IPS DF 6.9 (cell line): ENCODE measurements at regions not wholly inside any gene's neighbourhood (a gene's known extent, or its start where the extent isn't known, plus 50 kb on each side); places are given as distances from the start of the nearest gene placed in this dataset.

ENCODE experiments used
- DNase-seq: peaks from one replicate; pipeline ENCODE4 v3.0.0-alpha.2; 2013; ENCODE audit warnings: low read depth, low spot score
- H3K27ac ChIP-seq: one replicate; pipeline ENCODE4 v1.5.1; 2013; ENCODE audit warnings: low read length, control low read depth
- H3K27me3 ChIP-seq: 2 replicates; pipeline ENCODE4 v1.6.1; 2013; ENCODE audit warnings: mild to moderate bottlenecking, low read length; ENCODE audit not compliant: control insufficient read depth, insufficient read depth
- H3K36me3 ChIP-seq: 2 replicates; pipeline ENCODE4 v1.6.1; 2013; ENCODE audit warnings: low read length; ENCODE audit not compliant: control insufficient read depth, insufficient read depth
- H3K4me1 ChIP-seq: 2 replicates; pipeline ENCODE4 v1.6.1; 2013; ENCODE audit warnings: low read length; ENCODE audit not compliant: control insufficient read depth, insufficient read depth
- H3K4me3 ChIP-seq: 2 replicates; pipeline ENCODE4 v1.5.1; 2013; ENCODE audit warnings: mild to moderate bottlenecking, low read length
- H3K9me3 ChIP-seq: 2 replicates; pipeline ENCODE4 v1.6.1; 2013; ENCODE audit warnings: low read length, inconsistent platforms; ENCODE audit not compliant: control insufficient read depth, insufficient read depth
- WGBS: extraction: QIAGEN DNeasy Blood & Tissue Kit; methylation state at CpG from one replicate; pipeline ENCODE4 v1.1.7; 2013; ENCODE audit warnings: mixed read lengths, missing lambda C conversion rate; ENCODE audit not compliant: insufficient read length, insufficient coverage; 5-methylcytosine and 5-hydroxymethylcytosine counted together

DNA sequence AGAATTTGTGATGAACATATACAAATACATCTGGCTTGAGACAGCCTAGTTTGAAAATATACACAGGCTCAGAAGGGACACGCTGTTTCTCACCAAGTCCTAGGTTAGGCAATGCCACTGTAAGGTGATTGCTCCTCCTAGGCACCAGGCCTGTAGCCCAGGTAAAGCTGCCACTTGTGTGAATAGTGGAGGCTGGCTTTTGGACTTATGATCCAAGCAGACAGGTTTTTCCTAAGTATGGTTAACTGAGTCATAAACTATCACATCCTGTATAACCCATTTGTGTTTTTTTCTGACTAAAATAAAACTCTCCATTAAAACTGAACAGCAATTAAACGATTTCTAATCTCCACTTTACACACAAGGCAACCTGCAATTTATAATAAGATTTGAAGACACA is 81.0 kb downstream of the SEMA4F start:
- Histone ChIP-seq H3K9me3 (no peaks in the 10 kb centered on the region), H3K27ac (no peak overlapping the region), H3K27me3 (no peaks in the 10 kb centered on the region), H3K4me3 (no peak overlapping the region), H3K4me1 (peaks cover 4% of the 10 kb centered on the region), H3K36me3 (no peaks in the 10 kb centered on the region)
- no peak for DNase-seq
- 100% methylated on average over 1 of the region's 2 CpGs for WGBS

DNA sequence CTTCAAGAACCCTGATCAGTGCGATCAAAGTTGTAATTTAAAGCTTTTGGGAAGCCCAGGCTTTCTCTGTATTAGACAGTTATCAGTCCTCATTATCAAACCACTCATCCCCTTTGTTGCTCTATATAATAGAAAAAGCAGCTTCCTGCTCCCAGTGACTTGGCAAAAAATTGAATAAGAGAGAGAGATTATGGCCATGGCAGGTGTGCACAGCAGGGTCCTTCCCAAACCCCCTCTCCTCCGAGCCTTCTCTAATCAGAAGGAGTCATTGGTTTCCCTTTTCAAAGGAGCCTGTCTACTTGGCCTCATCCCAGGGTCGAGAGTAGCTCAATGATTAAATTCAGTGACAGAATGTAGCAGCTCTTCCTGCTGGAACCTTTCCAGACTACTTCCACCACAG is 81.5 kb downstream of the SEMA4F start:
- peaks cover 4% of the 10 kb centered on the region for H3K4me1 ChIP-seq
- H3K36me3 ChIP-seq, result no peaks in the 10 kb centered on the region
- no peaks in the 10 kb centered on the region for H3K9me3 ChIP-seq
- H3K27me3 ChIP-seq, result no peaks in the 10 kb centered on the region
- no peak for DNase-seq
- no CpG with 5 or more reads among the region's 3 CpGs for WGBS
- H3K27ac ChIP-seq, result no peak overlapping the region
- H3K4me3 ChIP-seq, result no peak overlapping the region

DNA sequence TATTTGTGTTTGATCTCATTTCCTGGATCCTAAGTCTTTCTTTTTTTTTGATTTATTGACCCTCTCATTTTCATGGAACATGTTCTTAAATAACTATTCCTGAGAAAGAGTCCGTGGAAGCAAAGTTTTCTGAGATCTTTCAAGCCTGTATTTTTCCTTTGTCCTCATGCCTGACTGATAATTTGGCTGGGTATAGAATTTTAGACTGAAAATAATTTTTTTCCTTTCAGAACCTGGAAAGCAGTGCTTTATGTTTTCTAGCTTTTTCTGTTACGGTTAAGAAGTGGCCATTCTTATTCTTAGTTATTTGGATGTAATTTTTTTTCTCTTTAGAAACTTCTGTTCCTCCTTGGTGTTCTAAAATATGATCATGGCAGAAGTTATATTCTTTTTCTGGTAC is 82.5 kb downstream of the SEMA4F start:
- no peaks in the 10 kb centered on the region for H3K9me3 ChIP-seq
- DNase-seq, result no peak
- H3K36me3 ChIP-seq, result no peaks in the 10 kb centered on the region
- H3K27ac ChIP-seq, result no peak overlapping the region
- no CpG with 5 or more reads among the region's 2 CpGs for WGBS
- no peak overlapping the region for H3K4me3 ChIP-seq
- peaks cover 8% of the 10 kb centered on the region for H3K4me1 ChIP-seq
- no peaks in the 10 kb centered on the region for H3K27me3 ChIP-seq

DNA sequence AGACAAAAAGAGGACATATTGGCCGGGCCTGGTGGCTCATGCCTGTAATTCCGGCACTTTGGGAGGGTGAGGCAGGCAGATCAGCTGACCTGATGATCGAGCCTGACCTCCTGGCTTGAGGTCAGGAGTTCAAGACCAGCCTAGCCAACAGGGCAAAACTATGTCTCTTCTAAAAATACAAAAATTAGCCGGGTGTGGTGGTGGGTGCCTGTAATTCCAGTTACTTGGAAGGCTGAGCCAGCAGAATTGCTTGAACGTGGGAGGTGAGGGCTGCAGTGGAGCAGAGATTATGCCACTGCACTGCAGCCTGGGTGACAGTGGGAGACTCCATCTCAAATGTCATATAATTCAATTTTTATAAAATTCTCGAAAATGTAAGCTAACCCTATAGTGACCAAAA is 84.5 kb downstream of the SEMA4F start:
- peaks cover 8% of the 10 kb centered on the region for H3K4me1 ChIP-seq
- H3K9me3 ChIP-seq, result no peaks in the 10 kb centered on the region
- H3K27ac ChIP-seq, result no peak overlapping the region
- no CpG with 5 or more reads among the region's 6 CpGs for WGBS
- no peak overlapping the region for H3K4me3 ChIP-seq
- no peaks in the 10 kb centered on the region for H3K27me3 ChIP-seq
- no peak for DNase-seq
- H3K36me3 ChIP-seq, result no peaks in the 10 kb centered on the region

DNA sequence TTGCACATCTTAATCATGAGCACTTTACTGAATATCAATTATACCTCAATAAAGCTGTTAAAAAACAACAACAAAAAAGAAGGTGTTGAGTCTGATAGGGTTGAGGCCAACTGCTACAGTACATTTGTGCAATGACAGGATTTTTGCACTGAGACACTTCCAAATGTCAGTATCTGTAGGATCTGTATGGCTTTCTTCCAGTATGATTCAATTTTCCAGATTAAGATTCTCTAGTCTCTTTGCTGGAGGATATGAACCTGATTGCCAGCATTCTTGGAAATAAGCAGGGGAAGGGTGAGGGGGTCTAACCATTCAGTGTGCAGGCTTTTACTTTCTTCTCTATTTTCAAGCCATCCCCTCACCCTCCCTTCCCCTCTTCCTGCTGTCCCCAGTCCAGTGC is 85.1 kb downstream of the SEMA4F start:
- H3K4me3 ChIP-seq, result no peak overlapping the region
- no peak overlapping the region for H3K27ac ChIP-seq
- H3K4me1 ChIP-seq, result peaks cover 8% of the 10 kb centered on the region
- no peaks in the 10 kb centered on the region for H3K36me3 ChIP-seq
- no peaks in the 10 kb centered on the region for H3K27me3 ChIP-seq
- no peak for DNase-seq
- H3K9me3 ChIP-seq, result no peaks in the 10 kb centered on the region

DNA sequence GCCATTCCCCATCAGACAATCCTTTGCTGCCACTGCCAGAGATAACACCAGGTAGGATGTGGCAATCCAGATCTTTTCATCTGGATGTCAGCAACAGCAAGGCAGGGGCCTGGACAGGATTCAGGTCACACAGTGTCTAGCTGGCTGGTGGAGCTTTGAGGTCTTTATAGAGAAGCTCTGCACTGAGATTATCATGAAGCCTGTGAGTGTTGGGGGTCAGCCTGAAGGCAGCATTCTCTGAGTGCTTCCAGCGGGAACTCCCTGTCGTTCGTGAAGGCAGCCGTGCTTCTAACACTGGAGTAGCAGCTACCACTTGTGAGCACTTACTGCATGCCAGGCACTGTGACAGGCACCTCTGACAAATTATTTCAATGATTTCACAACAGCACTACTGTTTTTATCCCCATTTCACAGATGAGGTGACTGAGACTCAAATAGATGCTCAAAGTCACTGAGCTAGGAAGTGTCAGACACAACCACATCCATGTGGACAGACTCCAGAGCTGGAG is 85.7 kb downstream of the SEMA4F start:
- Histone ChIP-seq H3K9me3 (no peaks in the 10 kb centered on the region), H3K27ac (no peak overlapping the region), H3K4me1 (peaks cover 8% of the 10 kb centered on the region), H3K4me3 (no peak overlapping the region), H3K27me3 (no peaks in the 10 kb centered on the region), H3K36me3 (no peaks in the 10 kb centered on the region)
- no CpG with 5 or more reads among the region's 4 CpGs for WGBS
- no peak for DNase-seq

DNA sequence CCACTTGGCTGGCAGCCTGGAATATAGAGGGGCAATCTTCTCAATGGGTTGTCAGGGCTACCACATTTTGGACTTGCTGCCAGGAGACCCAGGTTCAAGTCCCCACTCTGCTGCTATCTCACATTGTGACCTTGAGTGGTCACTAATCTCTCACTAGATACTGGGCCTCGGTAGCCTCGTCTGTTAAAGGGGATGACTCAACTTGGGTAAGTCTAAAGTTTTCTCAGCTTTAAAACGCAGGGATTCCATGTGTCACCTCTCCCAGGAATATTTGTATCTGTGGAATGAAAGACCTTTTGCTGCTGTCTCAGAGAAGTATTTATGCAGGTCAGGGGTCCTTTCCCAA is 86.3 kb downstream of the SEMA4F start:
- H3K4me1 ChIP-seq, result peaks cover 4% of the 10 kb centered on the region; the same call in 1 of the 2 replicates
- H3K27me3 ChIP-seq, result no peaks in the 10 kb centered on the region
- no peak overlapping the region for H3K27ac ChIP-seq
- no peak for DNase-seq
- H3K9me3 ChIP-seq, result no peaks in the 10 kb centered on the region
- H3K4me3 ChIP-seq, result no peak overlapping the region
- no CpG with 5 or more reads among the region's 3 CpGs for WGBS
- H3K36me3 ChIP-seq, result no peaks in the 10 kb centered on the region

DNA sequence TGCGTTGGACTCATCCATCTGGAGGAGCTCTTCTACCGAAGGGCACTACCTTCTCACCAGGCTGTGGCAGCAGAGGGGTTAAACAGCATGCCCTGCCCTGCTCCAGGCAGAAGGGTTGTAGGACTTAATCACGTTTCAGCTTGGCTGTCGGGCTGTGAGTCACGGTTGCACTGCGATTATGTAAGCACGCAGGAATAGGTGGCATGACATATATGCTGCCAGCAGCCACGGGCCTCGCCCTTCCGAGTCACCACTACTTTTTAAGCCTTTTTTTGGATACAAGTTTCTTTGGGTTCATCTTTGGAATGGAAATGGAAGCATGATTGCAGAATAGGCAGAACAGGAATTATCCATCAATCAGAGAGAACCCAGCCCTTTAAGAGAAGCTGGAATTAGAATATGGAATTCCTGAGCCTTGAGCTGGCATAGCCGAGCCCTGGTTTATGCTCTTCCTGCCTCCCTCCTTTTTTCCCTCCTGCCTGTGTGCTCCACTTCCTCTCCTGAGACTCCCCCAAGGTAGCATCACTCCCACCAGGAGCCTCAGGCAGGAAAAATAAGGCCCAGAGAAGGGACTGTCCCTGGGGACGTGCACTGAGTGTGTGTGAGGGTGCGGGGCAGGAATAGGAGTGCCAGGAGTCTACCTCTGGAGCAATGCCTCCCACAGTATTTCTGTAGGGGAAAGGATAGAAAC is 86.8 kb downstream of the SEMA4F start:
- H3K36me3 ChIP-seq, result no peaks in the 10 kb centered on the region
- H3K4me1 ChIP-seq, result peaks cover 4% of the 10 kb centered on the region; the same call in 1 of the 2 replicates
- WGBS, result no CpG with 5 or more reads among the region's 13 CpGs
- H3K9me3 ChIP-seq, result no peaks in the 10 kb centered on the region
- H3K4me3 ChIP-seq, result no peak overlapping the region
- H3K27me3 ChIP-seq, result no peaks in the 10 kb centered on the region
- DNase-seq, result no peak
- no peak overlapping the region for H3K27ac ChIP-seq

DNA sequence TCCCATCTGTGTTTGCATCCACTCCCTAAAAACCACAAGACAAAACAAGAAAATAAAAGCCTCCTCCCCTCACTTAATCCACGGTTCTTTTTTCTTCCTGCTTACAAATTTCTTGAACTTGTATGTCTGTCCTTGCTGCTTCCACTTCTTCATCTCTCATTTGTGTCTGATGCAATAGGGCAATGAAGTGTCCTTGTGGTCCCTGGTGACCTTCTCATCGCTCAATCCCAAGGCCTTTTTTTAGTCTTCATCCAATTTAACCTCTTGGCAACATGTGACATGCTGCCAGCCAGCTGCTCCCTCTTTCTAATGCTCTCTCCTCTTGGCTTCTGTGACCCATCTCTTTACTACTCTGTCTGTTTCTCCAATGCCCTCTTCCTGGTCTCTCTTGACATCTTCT is 87.6 kb downstream of the SEMA4F start:
- no CpG with 5 or more reads among the region's 2 CpGs for WGBS
- H3K4me1 ChIP-seq, result peaks cover 4% of the 10 kb centered on the region; the same call in 1 of the 2 replicates
- no peak overlapping the region for H3K27ac ChIP-seq
- no peak for DNase-seq
- H3K36me3 ChIP-seq, result no peaks in the 10 kb centered on the region
- no peak overlapping the region for H3K4me3 ChIP-seq
- no peaks in the 10 kb centered on the region for H3K9me3 ChIP-seq
- H3K27me3 ChIP-seq, result no peaks in the 10 kb centered on the region

DNA sequence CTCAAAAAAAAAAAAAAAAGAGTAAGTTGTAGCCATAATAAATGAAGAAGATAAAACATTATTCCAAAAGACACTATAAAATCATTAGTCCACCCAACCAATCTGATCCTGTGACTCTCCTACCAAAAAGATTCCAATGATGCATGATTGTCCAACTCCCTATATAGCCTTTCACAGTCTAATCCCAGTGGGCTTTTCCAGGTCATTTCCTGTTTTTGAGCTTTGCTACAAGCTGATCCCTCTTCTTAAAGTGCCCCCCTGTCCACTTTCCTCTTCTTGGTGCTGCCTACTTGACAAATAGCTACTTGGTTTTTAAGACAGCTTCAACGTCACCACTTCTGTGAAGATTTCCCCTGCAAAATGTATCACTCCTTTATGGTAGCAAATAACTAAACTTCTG is 88.4 kb downstream of the SEMA4F start:
- H3K36me3 ChIP-seq, result no peaks in the 10 kb centered on the region
- peaks cover 4% of the 10 kb centered on the region; the same call in 1 of the 2 replicates for H3K4me1 ChIP-seq
- no peak overlapping the region for H3K27ac ChIP-seq
- no peaks in the 10 kb centered on the region for H3K27me3 ChIP-seq
- H3K4me3 ChIP-seq, result no peak overlapping the region
- no peaks in the 10 kb centered on the region for H3K9me3 ChIP-seq
- DNase-seq, result no peak
- WGBS, result no CpG with 5 or more reads among the region's 1 CpG

DNA sequence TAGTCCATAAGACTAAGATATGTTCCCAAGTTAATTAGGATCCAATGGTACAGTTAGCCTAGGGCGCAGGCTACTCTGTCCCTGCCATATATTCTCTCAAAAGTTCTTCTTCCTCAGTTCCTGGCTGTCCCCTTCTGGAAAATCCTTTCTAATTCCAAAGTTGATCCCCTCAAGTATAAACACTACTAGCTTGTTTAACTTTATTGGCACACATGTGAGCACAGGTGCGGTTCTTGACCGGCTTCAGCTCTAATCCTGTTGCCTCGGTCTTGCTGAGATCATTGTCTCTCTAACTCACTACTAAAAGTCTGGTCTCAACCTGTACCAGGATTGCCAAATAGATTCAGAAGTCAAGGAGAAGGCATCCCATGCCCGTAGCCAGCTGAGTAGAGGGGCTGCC is 89.0 kb downstream of the SEMA4F start:
- no peak for DNase-seq
- no CpG with 5 or more reads among the region's 5 CpGs for WGBS
- Histone ChIP-seq H3K9me3 (no peaks in the 10 kb centered on the region), H3K27me3 (no peaks in the 10 kb centered on the region), H3K4me1 (peaks cover 4% of the 10 kb centered on the region; the same call in 1 of the 2 replicates), H3K36me3 (no peaks in the 10 kb centered on the region), H3K4me3 (no peak overlapping the region), H3K27ac (no peak overlapping the region)
